HL-60 (cell line): ENCODE measurements at regions not wholly inside any gene's neighbourhood (a gene's known extent, or its start where the extent isn't known, plus 50 kb on each side); places are given as distances from the start of the nearest gene placed in this dataset.

Experiments
- DNase-seq, 2 experiments: peaks; one replicate each; pipeline ENCODE4 v3.0.0-alpha.2; 2010 to 2020; ENCODE audit warnings: low read depth in 1 of 2, low spot score in 1 of 2
- H3K27ac ChIP-seq: fragments of 250-450 bp; sonication (Bioruptor Pico); replicated peaks from 2 replicates; pipeline ENCODE4 v1.5.1; 2020; ENCODE audit warnings: mild to moderate bottlenecking, moderate library complexity
- H3K27me3 ChIP-seq: fragments of 250-450 bp; sonication (Bioruptor Pico); 2 replicates; pipeline ENCODE4 v1.5.1; 2021; ENCODE audit warnings: mild to moderate bottlenecking, moderate library complexity; ENCODE audit not compliant: insufficient read depth, poor library complexity, severe bottlenecking
- H3K4me3 ChIP-seq: replicated peaks from 2 replicates; pipeline ENCODE4 v1.5.1; 2011; ENCODE audit warnings: mild to moderate bottlenecking, control low read depth, low read length; ENCODE audit not compliant: insufficient read depth
- GABPA ChIP-seq: IDR thresholded peaks from 2 replicates; pipeline ENCODE4 v1.6.1; 2012; ENCODE audit warnings: low read depth
- POLR2AphosphoS5 ChIP-seq: IDR thresholded peaks from 2 replicates; pipeline ENCODE4 v1.6.1; 2012; ENCODE audit warnings: low read depth
- REST ChIP-seq: IDR thresholded peaks from 2 replicates; pipeline ENCODE4 v1.6.1; 2012; ENCODE audit warnings: low read depth; ENCODE audit not compliant: insufficient replicate concordance
- SPI1 ChIP-seq: IDR thresholded peaks from 2 replicates; pipeline ENCODE4 v1.6.1; 2012; ENCODE audit warnings: low read depth, mild to moderate bottlenecking, borderline replicate concordance
- TF ChIP-seq, protein P1 (sequence below): IDR thresholded peaks from one replicate; pipeline ENCODE4 v1.5.1; 2011; ENCODE audit warnings: low read length, control low read depth, inconsistent platforms; ENCODE audit not compliant: insufficient read depth

DNA sequence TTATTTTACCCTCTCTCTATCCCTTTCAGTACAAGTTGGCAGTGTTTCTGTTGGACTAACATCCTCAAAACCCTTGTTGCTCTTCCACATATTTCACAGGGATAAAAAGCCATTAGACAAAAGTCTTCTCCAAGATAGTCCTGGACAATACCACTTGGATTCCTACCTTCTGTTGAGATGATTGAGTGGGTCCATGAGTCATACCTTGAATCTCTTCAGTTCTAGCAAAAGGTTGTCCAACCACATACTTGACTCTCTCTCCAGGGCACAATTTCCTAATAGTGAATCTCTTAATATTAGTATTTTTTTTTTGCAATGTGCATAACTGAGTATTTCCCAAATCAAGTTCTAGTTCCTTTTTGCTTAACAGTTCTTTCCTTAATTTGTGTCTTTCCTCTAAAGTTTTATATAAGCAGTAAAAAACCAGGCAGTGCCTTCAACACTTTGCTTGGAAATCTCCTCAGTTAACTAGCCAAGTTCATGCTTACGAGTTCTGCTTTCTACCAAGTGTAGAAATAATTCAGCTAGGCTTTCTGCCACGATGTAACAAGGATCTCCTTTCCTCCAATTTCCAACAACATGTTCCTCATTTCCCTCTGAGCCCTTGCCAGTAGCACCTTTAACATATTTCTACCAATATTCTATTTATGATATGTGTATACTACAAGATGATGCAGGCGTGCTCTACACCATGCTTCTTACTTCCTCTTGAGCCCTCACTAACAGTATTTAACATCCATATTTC lies 68.3 kb upstream of the NEO1 start:
- no peaks in the 10 kb centered on the region for H3K27me3 ChIP-seq
- DNase-seq, result no peak
- TF ChIP-seq SPI1, result no peak
- no peak for TF ChIP-seq POLR2AphosphoS5
- TF ChIP-seq REST, result no peak
- TF ChIP-seq GABPA, result no peak
- TF ChIP-seq, protein P1, sequence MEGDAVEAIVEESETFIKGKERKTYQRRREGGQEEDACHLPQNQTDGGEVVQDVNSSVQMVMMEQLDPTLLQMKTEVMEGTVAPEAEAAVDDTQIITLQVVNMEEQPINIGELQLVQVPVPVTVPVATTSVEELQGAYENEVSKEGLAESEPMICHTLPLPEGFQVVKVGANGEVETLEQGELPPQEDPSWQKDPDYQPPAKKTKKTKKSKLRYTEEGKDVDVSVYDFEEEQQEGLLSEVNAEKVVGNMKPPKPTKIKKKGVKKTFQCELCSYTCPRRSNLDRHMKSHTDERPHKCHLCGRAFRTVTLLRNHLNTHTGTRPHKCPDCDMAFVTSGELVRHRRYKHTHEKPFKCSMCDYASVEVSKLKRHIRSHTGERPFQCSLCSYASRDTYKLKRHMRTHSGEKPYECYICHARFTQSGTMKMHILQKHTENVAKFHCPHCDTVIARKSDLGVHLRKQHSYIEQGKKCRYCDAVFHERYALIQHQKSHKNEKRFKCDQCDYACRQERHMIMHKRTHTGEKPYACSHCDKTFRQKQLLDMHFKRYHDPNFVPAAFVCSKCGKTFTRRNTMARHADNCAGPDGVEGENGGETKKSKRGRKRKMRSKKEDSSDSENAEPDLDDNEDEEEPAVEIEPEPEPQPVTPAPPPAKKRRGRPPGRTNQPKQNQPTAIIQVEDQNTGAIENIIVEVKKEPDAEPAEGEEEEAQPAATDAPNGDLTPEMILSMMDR, result no peak
- H3K27ac ChIP-seq, result no peak overlapping the region
- H3K4me3 ChIP-seq, result no peak overlapping the region

GRCh38 chr15:72982714-72983113 lies 69.5 kb upstream of the NEO1 start:
- no peaks in the 10 kb centered on the region for H3K27me3 ChIP-seq
- no peak overlapping the region for H3K4me3 ChIP-seq
- H3K27ac ChIP-seq, result no peak overlapping the region
- no peak for DNase-seq
- TF ChIP-seq, protein P1, result no peak
- no peak for TF ChIP-seq REST

GRCh38 chr15:72980661-72981060 lies 71.6 kb upstream of the NEO1 start:
- TF ChIP-seq POLR2AphosphoS5 (no peak), REST (no peak), GABPA (no peak), SPI1 (no peak)
- TF ChIP-seq, protein P1, result no peak
- no peak overlapping the region for H3K27ac ChIP-seq
- DNase-seq, result no peak
- no peak overlapping the region for H3K4me3 ChIP-seq
- no peaks in the 10 kb centered on the region for H3K27me3 ChIP-seq
